A549 (cell line): ENCODE measurements at regions not wholly inside any gene's neighbourhood (a gene's known extent, or its start where the extent isn't known, plus 50 kb on each side); places are given as distances from the start of the nearest gene placed in this dataset.

Source experiments
- CEBPB ChIP-seq, 2 experiments: fragments of >200 bp in 1 of 2; sonication (Bioruptor Twin) in 1 of 2; formaldehyde crosslinking in 1 of 2; IDR thresholded peaks; 2 replicates each; pipeline ENCODE4 v1.6.1; 2012 to 2016
- CTCF ChIP-seq: fragments of >200 bp; sonication (Bioruptor Twin); formaldehyde crosslinking; IDR thresholded peaks from 3 replicates; pipeline ENCODE4 v1.5.1; 2016
- ESRRA ChIP-seq: fragments of 150-350 bp; IDR thresholded peaks from 2 replicates; pipeline ENCODE4 v1.6.1; 2014; ENCODE audit warnings: mild to moderate bottlenecking, low read length, borderline replicate concordance
- HOXA7 ChIP-seq: fragments of 250-450 bp; sonication (Bioruptor Pico); IDR thresholded peaks from 2 replicates; pipeline ENCODE4 v1.5.0; 2020; ENCODE audit warnings: mild to moderate bottlenecking, moderate library complexity
- JUN ChIP-seq, 2 experiments: fragments of >200 bp; sonication (Bioruptor Twin); formaldehyde crosslinking; IDR thresholded peaks; 2 replicates in 1 of 2; 3 replicates in 1 of 2; pipeline ENCODE4 v1.6.1; 2016 to 2017
- POLR2A ChIP-seq: IDR thresholded peaks from 2 replicates; pipeline ENCODE4 v1.6.1; 2012; ENCODE audit warnings: mild to moderate bottlenecking, low read length
- RNF2 ChIP-seq: fragments of 200-600 bp; sonication (generic); IDR thresholded peaks from 2 replicates; pipeline ENCODE4 v1.6.1; 2016; ENCODE audit warnings: low read depth, mild to moderate bottlenecking, antibody characterized with exemption, moderate library complexity, borderline replicate concordance
- USF2 ChIP-seq: fragments of 450-650 bp; IDR thresholded peaks from 2 replicates; pipeline ENCODE4 v1.6.1; 2014; ENCODE audit warnings: antibody characterized with exemption

- TF ChIP-seq CTCF, result no peak
- no peak for TF ChIP-seq POLR2A
- TF ChIP-seq ESRRA, result no peak
- no peak for TF ChIP-seq CEBPB (IDR thresholded peaks at IDR 0.05)
- TF ChIP-seq HOXA7 (CRISPR knock-in tag), result no peak
- no peak for TF ChIP-seq USF2
- TF ChIP-seq JUN (IDR thresholded peaks at IDR 0.05), result no peak
- TF ChIP-seq RNF2, result no peak
These were observed 69.7 kb upstream of the EGR2 start for GRCh38 chr10:62885684-62886461.
